ENCODE measurements at regions not wholly inside any gene's neighbourhood (a gene's known extent, or its start where the extent isn't known, plus 50 kb on each side); places are given as distances from the start of the nearest gene placed in this dataset.

GRCh38 chr18:10182009-10182624 lies 268.3 kb downstream of the VAPA start:
- no peak for TF ChIP-seq CTCF (IDR thresholded peaks at IDR 0.05; ENCODE audit: low read depth, low read length)
- H3K4me3 ChIP-seq, result no peak overlapping the region
- no peaks in the 10 kb centered on the region for H3K27me3 ChIP-seq
- no peaks in the 10 kb centered on the region for H3K9me3 ChIP-seq (ENCODE audit: low read depth)
- H3K36me3 ChIP-seq, result no peaks in the 10 kb centered on the region
- no peaks in the 10 kb centered on the region for H3K4me1 ChIP-seq (ENCODE audit: low read depth)
- no peak overlapping the region for H3K27ac ChIP-seq
- no peak for DNase-seq (ENCODE audit: low read depth in 1 of 2, low spot score in 1 of 2)

GRCh38 chr18:10184776-10185175 lies 269.7 kb upstream of the APCDD1 start:
- H3K4me3 ChIP-seq, result no peak overlapping the region
- H3K36me3 ChIP-seq, result no peaks in the 10 kb centered on the region
- no peak for DNase-seq (ENCODE audit: low read depth in 1 of 2, low spot score in 1 of 2)
- no peaks in the 10 kb centered on the region for H3K9me3 ChIP-seq (ENCODE audit: low read depth)
- no peak for TF ChIP-seq CTCF (IDR thresholded peaks at IDR 0.05; ENCODE audit: low read depth, low read length)
- no peaks in the 10 kb centered on the region for H3K27me3 ChIP-seq
- H3K27ac ChIP-seq, result no peak overlapping the region
- no peaks in the 10 kb centered on the region for H3K4me1 ChIP-seq (ENCODE audit: low read depth)

- H3K27me3 ChIP-seq, result no peaks in the 10 kb centered on the region
- no peak for TF ChIP-seq CTCF (IDR thresholded peaks at IDR 0.05; ENCODE audit: low read depth, low read length)
- no peak for DNase-seq (ENCODE audit: low read depth in 1 of 2, low spot score in 1 of 2)
- H3K36me3 ChIP-seq, result no peaks in the 10 kb centered on the region
- H3K4me3 ChIP-seq, result no peak overlapping the region
- no peak overlapping the region for H3K27ac ChIP-seq
- no peaks in the 10 kb centered on the region for H3K9me3 ChIP-seq (ENCODE audit: low read depth)
- H3K4me1 ChIP-seq (ENCODE audit: low read depth), result no peaks in the 10 kb centered on the region
Measured at GRCh38 chr18:10188971-10189810, 265.2 kb upstream of the APCDD1 start.

- Histone ChIP-seq H3K4me1 (ENCODE audit: low read depth) (no peaks in the 10 kb centered on the region), H3K9me3 (ENCODE audit: low read depth) (no peaks in the 10 kb centered on the region), H3K36me3 (no peaks in the 10 kb centered on the region), H3K4me3 (no peak overlapping the region), H3K27ac (no peak overlapping the region), H3K27me3 (no peaks in the 10 kb centered on the region)
- no peak for DNase-seq (ENCODE audit: low read depth in 1 of 2, low spot score in 1 of 2)
- no peak for TF ChIP-seq CTCF (IDR thresholded peaks at IDR 0.05; ENCODE audit: low read depth, low read length)
Measured at GRCh38 chr18:10190564-10190963, 263.9 kb upstream of the APCDD1 start.

- no peaks in the 10 kb centered on the region for H3K9me3 ChIP-seq (ENCODE audit: low read depth)
- H3K4me1 ChIP-seq (ENCODE audit: low read depth), result no peaks in the 10 kb centered on the region
- TF ChIP-seq CTCF (IDR thresholded peaks at IDR 0.05; ENCODE audit: low read depth, low read length), result no peak
- no peak overlapping the region for H3K27ac ChIP-seq
- DNase-seq (ENCODE audit: low read depth in 1 of 2, low spot score in 1 of 2), result no peak
- H3K36me3 ChIP-seq, result no peaks in the 10 kb centered on the region
- no peak overlapping the region for H3K4me3 ChIP-seq
- no peaks in the 10 kb centered on the region for H3K27me3 ChIP-seq
Measured at GRCh38 chr18:10193444-10193843, 261.0 kb upstream of the APCDD1 start.

Measured in cardiac muscle cell (in vitro differentiated cells and primary cell).